ENCODE measurements at regions not wholly inside any gene's neighbourhood (a gene's known extent, or its start where the extent isn't known, plus 50 kb on each side); places are given as distances from the start of the nearest gene placed in this dataset.
A peak's percentile ranks its signal among the peaks of the same experiment; 100 is the strongest.

DNA sequence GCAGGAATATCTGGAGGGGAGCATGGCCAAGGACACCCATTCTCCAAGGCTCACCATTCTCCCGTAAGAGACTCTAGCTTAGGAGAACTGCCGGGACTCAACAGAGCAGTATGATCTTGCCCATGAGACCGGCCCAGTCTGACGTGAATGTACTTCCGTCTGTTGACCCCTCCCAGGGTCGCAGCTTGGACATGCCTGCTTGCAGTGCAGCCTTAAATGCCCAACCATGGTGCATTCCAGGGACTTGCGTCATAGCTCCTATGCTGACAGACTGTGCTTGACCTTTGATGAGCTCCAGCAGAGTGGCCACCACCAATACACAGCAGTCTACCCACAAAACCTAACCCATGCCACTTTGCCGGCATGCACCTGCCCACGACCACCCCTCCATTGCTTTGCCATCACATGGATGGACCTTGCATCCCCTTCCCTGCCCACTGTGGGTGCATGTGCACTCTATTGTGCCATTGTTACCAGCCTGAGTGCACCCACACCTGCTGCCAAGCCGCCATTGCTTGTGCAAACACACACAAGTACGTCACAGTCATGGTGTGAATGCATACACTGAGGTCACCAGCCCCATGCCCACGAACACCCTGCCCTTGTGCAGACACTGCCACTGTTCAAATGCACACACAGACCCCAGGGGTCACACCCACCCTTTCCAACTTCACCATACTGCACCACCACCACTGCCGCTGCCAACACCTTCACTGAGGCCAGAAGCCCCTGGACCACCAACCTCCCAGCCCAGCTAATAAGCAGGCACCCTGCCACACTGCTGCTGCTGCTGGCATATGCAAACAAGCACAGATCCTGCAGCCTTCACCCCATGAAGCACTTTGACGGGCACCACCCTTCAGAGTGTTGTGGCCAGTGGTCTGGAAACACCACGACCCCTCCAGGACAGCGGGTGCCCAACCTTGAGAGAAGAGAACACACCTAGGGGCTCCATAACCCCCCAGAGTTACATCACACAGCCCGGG, 1141.3 kb downstream of the BRINP3 start:
- no peak overlapping the region for H3K9ac ChIP-seq (ENCODE audit: low read depth in 1 of 2, low read length in 2 of 2)
- DNase-seq (ENCODE audit: low spot score): no peak

GRCh38 chr1:189349607-189350006, 1128.1 kb downstream of the BRINP3 start:
- no peaks in the 10 kb centered on the region for H3K4me1 ChIP-seq (ENCODE audit: control insufficient read depth in 4 of 4, insufficient read depth in 4 of 4, low read length in 3 of 4)
- 24% methylated on average over 4 of the region's 4 CpGs for WGBS

More for the DNA sequence above, 1141.3 kb downstream of the BRINP3 start:
- H3K4me3 ChIP-seq (ENCODE audit: low read depth in 1 of 3, low read length in 3 of 3): no peak overlapping the region
- H3K36me3 ChIP-seq (ENCODE audit: control insufficient read depth in 4 of 4, insufficient read depth in 3 of 4, low read depth in 1 of 4, low read length in 3 of 4): no peaks in the 10 kb centered on the region
- H3K27me3 ChIP-seq (ENCODE audit: control insufficient read depth in 4 of 4, insufficient read depth in 4 of 4, low read length in 3 of 4): no peaks in the 10 kb centered on the region
- H3K4me1 ChIP-seq (ENCODE audit: control insufficient read depth in 4 of 4, insufficient read depth in 4 of 4, low read length in 3 of 4): no peaks in the 10 kb centered on the region
- WGBS: 87% methylated on average over 17 of the region's 17 CpGs
- H3K9me3 ChIP-seq (ENCODE audit: control insufficient read depth in 4 of 4, low read length in 3 of 4): no peaks in the 10 kb centered on the region
- H3K27ac ChIP-seq (ENCODE audit: low read depth in 1 of 2, low read length in 2 of 2): no peak overlapping the region
- no peak for TF ChIP-seq GABPA (IDR thresholded peaks at IDR 0.05 in 1 of 2, conservative IDR thresholded peaks at IDR 0.05 in 1 of 2)

GRCh38 chr1:189350983-189351616, 1126.6 kb downstream of the BRINP3 start:
- H3K27me3 ChIP-seq (ENCODE audit: control insufficient read depth in 4 of 4, insufficient read depth in 4 of 4, low read length in 3 of 4): no peaks in the 10 kb centered on the region
- no peaks in the 10 kb centered on the region for H3K4me1 ChIP-seq (ENCODE audit: control insufficient read depth in 4 of 4, insufficient read depth in 4 of 4, low read length in 3 of 4)
- no peak for DNase-seq (ENCODE audit: low spot score)
- TF ChIP-seq RAD21 (IDR thresholded peaks at IDR 0.05): no peak
- no peak for TF ChIP-seq JUND (IDR thresholded peaks at IDR 0.05)
- TF ChIP-seq SP1 (IDR thresholded peaks at IDR 0.05): no peak
- TF ChIP-seq GABPA (IDR thresholded peaks at IDR 0.05 in 1 of 2, conservative IDR thresholded peaks at IDR 0.05 in 1 of 2): no peak
- no peak for TF ChIP-seq ZBTB33 (IDR thresholded peaks at IDR 0.05)
- no peak for TF ChIP-seq NR2F2 (IDR thresholded peaks at IDR 0.05)
- TF ChIP-seq FOXA1 (IDR thresholded peaks at IDR 0.05): no peak
- H3K27ac ChIP-seq (ENCODE audit: low read depth in 1 of 2, low read length in 2 of 2): no peak overlapping the region
- H3K9ac ChIP-seq (ENCODE audit: low read depth in 1 of 2, low read length in 2 of 2): no peak overlapping the region
- no peak overlapping the region for H3K4me3 ChIP-seq (ENCODE audit: low read depth in 1 of 3, low read length in 3 of 3)
- H3K36me3 ChIP-seq (ENCODE audit: control insufficient read depth in 4 of 4, insufficient read depth in 3 of 4, low read depth in 1 of 4, low read length in 3 of 4): no peaks in the 10 kb centered on the region
- no peaks in the 10 kb centered on the region for H3K9me3 ChIP-seq (ENCODE audit: control insufficient read depth in 4 of 4, low read length in 3 of 4)
- WGBS: 66% methylated on average over 3 of the region's 3 CpGs

More at GRCh38 chr1:189349607-189350006, 1128.1 kb downstream of the BRINP3 start:
- DNase-seq (ENCODE audit: low spot score): no peak
- peak in 1 of 2 donors; percentile 9 for TF ChIP-seq HNF4A (conservative IDR thresholded peaks at IDR 0.05)
- no peak for TF ChIP-seq ATF3 (IDR thresholded peaks at IDR 0.05)
- no peak overlapping the region for H3K27ac ChIP-seq (ENCODE audit: low read depth in 1 of 2, low read length in 2 of 2)
- H3K27me3 ChIP-seq (ENCODE audit: control insufficient read depth in 4 of 4, insufficient read depth in 4 of 4, low read length in 3 of 4): no peaks in the 10 kb centered on the region
- no peak overlapping the region for H3K4me3 ChIP-seq (ENCODE audit: low read depth in 1 of 3, low read length in 3 of 3)
- H3K36me3 ChIP-seq (ENCODE audit: control insufficient read depth in 4 of 4, insufficient read depth in 3 of 4, low read depth in 1 of 4, low read length in 3 of 4): no peaks in the 10 kb centered on the region
- H3K9ac ChIP-seq (ENCODE audit: low read depth in 1 of 2, low read length in 2 of 2): no peak overlapping the region
- H3K9me3 ChIP-seq (ENCODE audit: control insufficient read depth in 4 of 4, low read length in 3 of 4): no peaks in the 10 kb centered on the region

Measured in liver (tissue), 7 donors.